ENCODE measurements at regions not wholly inside any gene's neighbourhood (a gene's known extent, or its start where the extent isn't known, plus 50 kb on each side); places are given as distances from the start of the nearest gene placed in this dataset.

DNA sequence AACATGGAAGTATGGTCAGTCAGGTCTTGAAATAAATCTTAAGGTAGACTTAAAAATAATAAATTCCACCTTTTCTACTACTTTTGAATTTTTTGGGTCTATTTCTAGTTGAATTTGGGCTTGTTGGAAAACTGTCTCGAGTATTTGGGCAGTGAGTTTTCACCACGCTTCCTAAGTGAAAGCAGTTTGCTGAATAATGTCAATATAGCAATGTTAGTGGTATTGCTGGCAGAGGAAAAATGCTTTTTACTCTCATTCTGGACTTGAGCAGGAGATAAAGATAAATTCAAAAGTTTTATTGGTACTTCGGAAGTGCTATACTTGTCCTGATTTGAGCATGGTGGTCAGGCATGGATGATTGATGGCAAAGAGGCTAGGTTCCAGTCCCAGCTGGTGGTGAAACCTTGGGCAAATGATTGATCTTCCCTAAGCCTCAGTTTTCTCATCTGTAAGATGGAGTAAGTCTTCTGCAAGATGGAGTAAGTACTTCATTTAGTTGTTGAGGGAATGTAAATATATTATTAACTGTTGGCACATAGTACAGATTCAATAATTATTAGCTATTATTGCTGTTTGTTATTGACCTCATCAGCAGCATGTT lies 503.5 kb upstream of the ZEB2 start:
- TF ChIP-seq, protein P1, sequence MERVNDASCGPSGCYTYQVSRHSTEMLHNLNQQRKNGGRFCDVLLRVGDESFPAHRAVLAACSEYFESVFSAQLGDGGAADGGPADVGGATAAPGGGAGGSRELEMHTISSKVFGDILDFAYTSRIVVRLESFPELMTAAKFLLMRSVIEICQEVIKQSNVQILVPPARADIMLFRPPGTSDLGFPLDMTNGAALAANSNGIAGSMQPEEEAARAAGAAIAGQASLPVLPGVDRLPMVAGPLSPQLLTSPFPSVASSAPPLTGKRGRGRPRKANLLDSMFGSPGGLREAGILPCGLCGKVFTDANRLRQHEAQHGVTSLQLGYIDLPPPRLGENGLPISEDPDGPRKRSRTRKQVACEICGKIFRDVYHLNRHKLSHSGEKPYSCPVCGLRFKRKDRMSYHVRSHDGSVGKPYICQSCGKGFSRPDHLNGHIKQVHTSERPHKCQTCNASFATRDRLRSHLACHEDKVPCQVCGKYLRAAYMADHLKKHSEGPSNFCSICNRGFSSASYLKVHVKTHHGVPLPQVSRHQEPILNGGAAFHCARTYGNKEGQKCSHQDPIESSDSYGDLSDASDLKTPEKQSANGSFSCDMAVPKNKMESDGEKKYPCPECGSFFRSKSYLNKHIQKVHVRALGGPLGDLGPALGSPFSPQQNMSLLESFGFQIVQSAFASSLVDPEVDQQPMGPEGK (CRISPR knock-in tag; IDR thresholded peaks at IDR 0.05; ENCODE audit: borderline replicate concordance) = no peak
- TF ChIP-seq RARB (CRISPR knock-in tag; IDR thresholded peaks at IDR 0.05) (no peak), ZFP3 (CRISPR knock-in tag; IDR thresholded peaks at IDR 0.05) (no peak), ZNF70 (CRISPR knock-in tag; IDR thresholded peaks at IDR 0.05) (no peak), ZFP30 (CRISPR knock-in tag; IDR thresholded peaks at IDR 0.05) (no peak), CSDC2 (CRISPR knock-in tag; IDR thresholded peaks at IDR 0.05) (no peak), ZC3H10 (CRISPR knock-in tag; IDR thresholded peaks at IDR 0.05) (no peak), SNAI2 (CRISPR knock-in tag; IDR thresholded peaks at IDR 0.05) (no peak)
- TF ChIP-seq, protein P2, sequence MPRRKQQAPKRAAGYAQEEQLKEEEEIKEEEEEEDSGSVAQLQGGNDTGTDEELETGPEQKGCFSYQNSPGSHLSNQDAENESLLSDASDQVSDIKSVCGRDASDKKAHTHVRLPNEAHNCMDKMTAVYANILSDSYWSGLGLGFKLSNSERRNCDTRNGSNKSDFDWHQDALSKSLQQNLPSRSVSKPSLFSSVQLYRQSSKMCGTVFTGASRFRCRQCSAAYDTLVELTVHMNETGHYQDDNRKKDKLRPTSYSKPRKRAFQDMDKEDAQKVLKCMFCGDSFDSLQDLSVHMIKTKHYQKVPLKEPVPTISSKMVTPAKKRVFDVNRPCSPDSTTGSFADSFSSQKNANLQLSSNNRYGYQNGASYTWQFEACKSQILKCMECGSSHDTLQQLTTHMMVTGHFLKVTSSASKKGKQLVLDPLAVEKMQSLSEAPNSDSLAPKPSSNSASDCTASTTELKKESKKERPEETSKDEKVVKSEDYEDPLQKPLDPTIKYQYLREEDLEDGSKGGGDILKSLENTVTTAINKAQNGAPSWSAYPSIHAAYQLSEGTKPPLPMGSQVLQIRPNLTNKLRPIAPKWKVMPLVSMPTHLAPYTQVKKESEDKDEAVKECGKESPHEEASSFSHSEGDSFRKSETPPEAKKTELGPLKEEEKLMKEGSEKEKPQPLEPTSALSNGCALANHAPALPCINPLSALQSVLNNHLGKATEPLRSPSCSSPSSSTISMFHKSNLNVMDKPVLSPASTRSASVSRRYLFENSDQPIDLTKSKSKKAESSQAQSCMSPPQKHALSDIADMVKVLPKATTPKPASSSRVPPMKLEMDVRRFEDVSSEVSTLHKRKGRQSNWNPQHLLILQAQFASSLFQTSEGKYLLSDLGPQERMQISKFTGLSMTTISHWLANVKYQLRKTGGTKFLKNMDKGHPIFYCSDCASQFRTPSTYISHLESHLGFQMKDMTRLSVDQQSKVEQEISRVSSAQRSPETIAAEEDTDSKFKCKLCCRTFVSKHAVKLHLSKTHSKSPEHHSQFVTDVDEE (CRISPR knock-in tag; IDR thresholded peaks at IDR 0.05) = no peak
